ENCODE measurements at regions not wholly inside any gene's neighbourhood (a gene's known extent, or its start where the extent isn't known, plus 50 kb on each side); places are given as distances from the start of the nearest gene placed in this dataset.

- no peak for TF ChIP-seq CTCF (IDR thresholded peaks at IDR 0.05; ENCODE audit: unreplicated experiment)
- Mint-ChIP-seq H3K36me3 (ENCODE audit: insufficient read depth) (peaks cover 2% of the 10 kb centered on the region), H3K27me3 (no peaks in the 10 kb centered on the region), H3K4me1 (ENCODE audit: low read depth) (no peaks in the 10 kb centered on the region), H3K4me3 (ENCODE audit: low read depth) (no peak overlapping the region), H3K27ac (no peak overlapping the region), H3K9me3 (ENCODE audit: low read depth) (peaks cover 40% of the 10 kb centered on the region)
- DNase-seq (ENCODE audit: low spot score, unreplicated experiment): no peak
Observed at GRCh38 chr6:76275746-76276145, 203.3 kb upstream of the IMPG1 start.

- no peak overlapping the region for H3K27ac Mint-ChIP-seq
- no peak overlapping the region for H3K4me3 Mint-ChIP-seq (ENCODE audit: low read depth)
- H3K9me3 Mint-ChIP-seq (ENCODE audit: low read depth): peaks cover 42% of the 10 kb centered on the region
- no peak for DNase-seq (ENCODE audit: low spot score, unreplicated experiment)
- H3K27me3 Mint-ChIP-seq: no peaks in the 10 kb centered on the region
- H3K36me3 Mint-ChIP-seq (ENCODE audit: insufficient read depth): peaks cover 10% of the 10 kb centered on the region
- H3K4me1 Mint-ChIP-seq (ENCODE audit: low read depth): no peaks in the 10 kb centered on the region
- no peak for TF ChIP-seq CTCF (IDR thresholded peaks at IDR 0.05; ENCODE audit: unreplicated experiment)
Observed at GRCh38 chr6:76264468-76264867, 192.0 kb upstream of the IMPG1 start.

DNA sequence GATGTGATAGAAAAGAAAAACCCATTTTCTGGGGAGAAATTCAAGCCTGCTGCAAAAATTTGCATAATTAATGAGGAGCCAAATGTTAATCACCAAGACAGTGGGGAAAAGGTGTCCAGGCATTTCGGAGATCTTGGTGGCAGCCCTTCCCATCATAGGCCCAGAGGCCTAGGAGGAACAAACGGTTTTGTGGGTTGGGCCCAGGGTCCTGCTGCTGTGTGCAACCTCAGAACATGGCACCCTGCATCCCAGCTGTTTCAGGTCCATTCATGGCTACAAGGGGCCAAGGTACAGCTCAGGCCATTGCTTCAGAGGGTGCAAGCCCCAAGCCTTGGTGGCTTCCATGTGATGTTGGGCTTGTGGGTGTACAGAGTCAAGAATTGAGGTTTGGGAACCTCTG is 189.8 kb upstream of the IMPG1 start:
- Mint-ChIP-seq H3K27me3 (no peaks in the 10 kb centered on the region), H3K27ac (no peak overlapping the region), H3K9me3 (ENCODE audit: low read depth) (peaks cover 35% of the 10 kb centered on the region), H3K4me3 (ENCODE audit: low read depth) (no peak overlapping the region), H3K4me1 (ENCODE audit: low read depth) (no peaks in the 10 kb centered on the region), H3K36me3 (ENCODE audit: insufficient read depth) (peaks cover 8% of the 10 kb centered on the region)
- no peak for DNase-seq (ENCODE audit: low spot score, unreplicated experiment)
- no peak for TF ChIP-seq CTCF (IDR thresholded peaks at IDR 0.05; ENCODE audit: unreplicated experiment)

DNA sequence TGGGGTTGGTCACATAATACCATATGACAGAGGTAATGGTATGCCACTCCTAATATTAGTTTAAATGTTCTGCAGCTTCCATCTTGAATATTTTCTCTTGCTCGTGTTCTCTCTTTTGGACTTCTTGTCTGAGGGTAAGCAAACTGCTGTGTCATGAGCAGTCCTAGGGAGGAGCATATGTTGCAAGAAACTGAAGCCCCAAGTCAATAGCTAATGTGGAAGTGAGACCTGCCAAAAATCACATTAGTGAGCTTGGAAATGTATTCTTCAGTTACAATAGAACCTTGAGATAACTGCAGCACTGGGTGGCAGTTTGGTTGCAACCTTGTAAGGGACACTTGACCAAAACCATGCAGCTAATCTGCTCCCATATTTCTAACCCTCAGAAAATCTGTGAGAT is 178.2 kb upstream of the IMPG1 start:
- no peak overlapping the region for H3K4me3 Mint-ChIP-seq (ENCODE audit: low read depth)
- no peaks in the 10 kb centered on the region for H3K36me3 Mint-ChIP-seq (ENCODE audit: insufficient read depth)
- DNase-seq (ENCODE audit: low spot score, unreplicated experiment): no peak
- H3K27ac Mint-ChIP-seq: no peak overlapping the region
- peaks cover 9% of the 10 kb centered on the region for H3K9me3 Mint-ChIP-seq (ENCODE audit: low read depth)
- H3K4me1 Mint-ChIP-seq (ENCODE audit: low read depth): peaks cover 17% of the 10 kb centered on the region
- H3K27me3 Mint-ChIP-seq: no peaks in the 10 kb centered on the region
- TF ChIP-seq CTCF (IDR thresholded peaks at IDR 0.05; ENCODE audit: unreplicated experiment): no peak

DNA sequence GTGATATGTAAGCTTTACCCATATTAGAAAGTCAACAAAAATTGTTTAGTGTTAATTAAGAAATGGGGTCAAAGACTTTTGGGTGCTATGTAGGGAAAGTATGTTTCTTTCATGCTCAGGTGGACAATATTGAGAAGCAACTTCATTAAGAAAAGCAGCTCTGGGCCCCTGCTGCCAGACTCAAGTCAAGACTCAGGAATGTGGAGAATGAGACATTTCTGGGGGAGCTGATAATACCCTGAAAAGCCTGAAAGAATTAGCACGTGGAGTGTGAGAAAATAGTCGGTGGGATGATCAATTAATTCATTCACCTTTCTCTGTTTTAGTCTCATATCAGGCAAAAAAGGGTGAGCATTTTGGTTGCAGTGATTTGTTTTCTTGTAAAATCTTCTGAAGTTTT is 175.1 kb upstream of the IMPG1 start:
- no peak for DNase-seq (ENCODE audit: low spot score, unreplicated experiment)
- H3K27ac Mint-ChIP-seq: no peak overlapping the region
- no peaks in the 10 kb centered on the region for H3K36me3 Mint-ChIP-seq (ENCODE audit: insufficient read depth)
- peaks cover 5% of the 10 kb centered on the region for H3K9me3 Mint-ChIP-seq (ENCODE audit: low read depth)
- TF ChIP-seq CTCF (IDR thresholded peaks at IDR 0.05; ENCODE audit: unreplicated experiment): no peak
- peaks cover 17% of the 10 kb centered on the region for H3K4me1 Mint-ChIP-seq (ENCODE audit: low read depth)
- no peak overlapping the region for H3K4me3 Mint-ChIP-seq (ENCODE audit: low read depth)
- no peaks in the 10 kb centered on the region for H3K27me3 Mint-ChIP-seq
